ENCODE measurements at regions not wholly inside any gene's neighbourhood (a gene's known extent, or its start where the extent isn't known, plus 50 kb on each side); places are given as distances from the start of the nearest gene placed in this dataset.

GRCh38 chr2:238742664-238743063 lies 105.2 kb upstream of the TWIST2 start:
- H3K4me3 ChIP-seq (replicated peaks; ENCODE audit: low read depth, low read length): no peak overlapping the region
- no peak for DNase-seq (ENCODE audit: low read depth)
- TF ChIP-seq, protein P1, sequence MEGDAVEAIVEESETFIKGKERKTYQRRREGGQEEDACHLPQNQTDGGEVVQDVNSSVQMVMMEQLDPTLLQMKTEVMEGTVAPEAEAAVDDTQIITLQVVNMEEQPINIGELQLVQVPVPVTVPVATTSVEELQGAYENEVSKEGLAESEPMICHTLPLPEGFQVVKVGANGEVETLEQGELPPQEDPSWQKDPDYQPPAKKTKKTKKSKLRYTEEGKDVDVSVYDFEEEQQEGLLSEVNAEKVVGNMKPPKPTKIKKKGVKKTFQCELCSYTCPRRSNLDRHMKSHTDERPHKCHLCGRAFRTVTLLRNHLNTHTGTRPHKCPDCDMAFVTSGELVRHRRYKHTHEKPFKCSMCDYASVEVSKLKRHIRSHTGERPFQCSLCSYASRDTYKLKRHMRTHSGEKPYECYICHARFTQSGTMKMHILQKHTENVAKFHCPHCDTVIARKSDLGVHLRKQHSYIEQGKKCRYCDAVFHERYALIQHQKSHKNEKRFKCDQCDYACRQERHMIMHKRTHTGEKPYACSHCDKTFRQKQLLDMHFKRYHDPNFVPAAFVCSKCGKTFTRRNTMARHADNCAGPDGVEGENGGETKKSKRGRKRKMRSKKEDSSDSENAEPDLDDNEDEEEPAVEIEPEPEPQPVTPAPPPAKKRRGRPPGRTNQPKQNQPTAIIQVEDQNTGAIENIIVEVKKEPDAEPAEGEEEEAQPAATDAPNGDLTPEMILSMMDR (IDR thresholded peaks at IDR 0.05; ENCODE audit: low read length, missing control alignments): no peak

- TF ChIP-seq, protein P1 (IDR thresholded peaks at IDR 0.05; ENCODE audit: low read length, missing control alignments): no peak
- DNase-seq (ENCODE audit: low read depth): no peak
- no peak overlapping the region for H3K4me3 ChIP-seq (replicated peaks; ENCODE audit: low read depth, low read length)
Observed at GRCh38 chr2:238743243-238744065, 104.4 kb upstream of the TWIST2 start.

GRCh38 chr2:238744951-238745350 lies 102.9 kb upstream of the TWIST2 start:
- TF ChIP-seq, protein P1 (IDR thresholded peaks at IDR 0.05; ENCODE audit: low read length, missing control alignments): no peak
- no peak for DNase-seq (ENCODE audit: low read depth)
- no peak overlapping the region for H3K4me3 ChIP-seq (replicated peaks; ENCODE audit: low read depth, low read length)

GRCh38 chr2:238745997-238746396 lies 101.9 kb upstream of the TWIST2 start:
- H3K4me3 ChIP-seq (replicated peaks; ENCODE audit: low read depth, low read length): no peak overlapping the region
- TF ChIP-seq, protein P1 (IDR thresholded peaks at IDR 0.05; ENCODE audit: low read length, missing control alignments): no peak
- no peak for DNase-seq (ENCODE audit: low read depth)

DNA sequence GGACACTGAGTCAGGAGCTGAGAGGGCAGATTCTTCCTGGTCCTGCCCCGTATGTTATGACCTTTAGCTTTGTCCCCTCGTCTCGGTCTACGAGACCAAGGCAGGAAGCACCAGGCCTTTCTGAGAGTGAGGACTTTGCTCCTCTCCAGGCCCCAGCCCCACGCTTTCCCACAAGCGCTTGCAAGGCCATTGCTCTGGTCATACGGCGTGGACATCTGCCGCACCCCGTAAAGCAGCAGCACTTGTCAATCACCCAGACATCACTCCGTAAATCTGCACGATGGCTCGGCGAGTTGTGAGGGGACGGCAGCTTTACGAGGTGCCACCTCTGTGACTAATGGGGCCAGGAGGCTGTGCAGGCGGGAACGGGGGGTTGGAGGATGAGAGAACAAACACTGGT lies 100.8 kb upstream of the TWIST2 start:
- DNase-seq (ENCODE audit: low read depth): no peak
- no peak overlapping the region for H3K4me3 ChIP-seq (replicated peaks; ENCODE audit: low read depth, low read length)
- TF ChIP-seq, protein P1 (IDR thresholded peaks at IDR 0.05; ENCODE audit: low read length, missing control alignments): no peak

- TF ChIP-seq, protein P1 (IDR thresholded peaks at IDR 0.05; ENCODE audit: low read length, missing control alignments): no peak
- no peak for DNase-seq (ENCODE audit: low read depth)
- no peak overlapping the region for H3K4me3 ChIP-seq (replicated peaks; ENCODE audit: low read depth, low read length)
Observed at GRCh38 chr2:238747557-238747956, 100.3 kb upstream of the TWIST2 start.
